ENCODE measurements at regions not wholly inside any gene's neighbourhood (a gene's known extent, or its start where the extent isn't known, plus 50 kb on each side); places are given as distances from the start of the nearest gene placed in this dataset.

DNA sequence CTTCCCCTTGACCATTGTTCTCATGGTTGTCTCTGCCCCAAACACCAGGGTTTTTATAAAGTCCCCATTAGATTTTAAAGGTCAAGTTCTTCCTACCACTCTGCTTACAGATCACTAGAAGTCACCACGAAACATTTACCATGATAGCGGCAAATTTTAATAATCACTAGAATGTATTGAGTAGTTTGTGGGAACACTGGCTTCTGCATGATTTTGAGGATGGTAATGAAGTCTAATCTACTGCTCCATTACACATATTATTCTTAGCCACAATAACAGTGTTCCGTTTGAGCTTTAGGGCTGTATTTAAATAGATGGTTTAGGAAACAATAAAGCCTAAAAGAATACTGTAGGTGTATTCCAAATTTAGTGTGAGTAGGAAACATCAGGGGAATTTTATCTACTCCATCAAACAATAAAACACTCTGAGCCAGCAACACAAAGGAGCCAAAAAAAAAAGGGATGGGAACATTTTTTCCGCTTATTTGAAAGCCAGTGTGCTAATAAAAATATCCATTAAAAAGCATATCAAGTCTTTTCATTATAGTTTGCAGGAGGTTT lies 49.7 kb downstream of the KLF12 start:
- no peak for DNase-seq

- no peak for DNase-seq
Measured at GRCh38 chr13:74082741-74083160, 51.5 kb downstream of the KLF12 start.

GRCh38 chr13:74080762-74081161 lies 53.4 kb downstream of the KLF12 start:
- no peak for DNase-seq

GRCh38 chr13:74077792-74078191 lies 56.4 kb downstream of the KLF12 start:
- no peak for DNase-seq

DNA sequence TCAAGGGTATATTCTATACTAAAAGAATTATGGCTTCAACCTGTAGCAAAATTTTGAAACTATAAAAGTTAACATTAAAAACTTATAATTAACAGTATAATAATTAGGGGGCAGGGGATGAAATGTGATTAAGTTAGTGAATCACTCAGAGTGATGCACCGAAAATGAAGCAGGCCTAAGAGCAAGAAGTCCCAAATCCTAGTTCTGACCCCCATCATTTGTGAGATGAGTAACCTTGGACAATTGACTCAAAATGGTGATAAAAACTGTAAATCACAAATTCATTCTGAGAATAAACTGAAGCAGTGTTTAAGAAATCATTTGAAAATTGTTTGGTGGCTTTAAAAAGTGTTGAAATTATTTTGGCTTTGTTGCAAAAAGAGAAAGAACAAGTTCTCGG lies 56.8 kb downstream of the KLF12 start:
- DNase-seq: no peak

GRCh38 chr13:74074723-74075122 lies 59.5 kb downstream of the KLF12 start:
- no peak for DNase-seq

GRCh38 chr13:74073274-74073673 lies 60.9 kb downstream of the KLF12 start:
- no peak for DNase-seq

- no peak for DNase-seq
Measured at GRCh38 chr13:74070513-74070912, 63.7 kb downstream of the KLF12 start.

DNA sequence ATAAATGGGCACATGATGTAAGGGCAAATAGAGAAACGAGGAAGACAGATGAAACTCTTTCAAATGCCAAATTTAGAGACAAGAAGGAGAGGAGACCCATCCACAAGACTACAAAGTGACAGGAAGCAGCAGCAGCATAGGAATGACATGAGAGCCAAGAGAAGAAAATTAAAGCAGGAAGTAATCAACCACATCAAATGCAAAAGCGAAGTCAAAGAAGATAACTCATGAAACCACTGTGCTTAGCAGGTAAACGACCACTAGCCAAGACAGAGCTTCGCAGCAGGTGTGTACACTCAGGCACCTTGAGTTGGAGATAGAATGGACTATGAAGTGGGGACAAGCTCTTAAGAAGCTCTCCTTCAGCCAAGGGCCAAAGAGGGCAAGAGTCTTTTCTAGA lies 64.1 kb downstream of the KLF12 start:
- DNase-seq: no peak

DNA sequence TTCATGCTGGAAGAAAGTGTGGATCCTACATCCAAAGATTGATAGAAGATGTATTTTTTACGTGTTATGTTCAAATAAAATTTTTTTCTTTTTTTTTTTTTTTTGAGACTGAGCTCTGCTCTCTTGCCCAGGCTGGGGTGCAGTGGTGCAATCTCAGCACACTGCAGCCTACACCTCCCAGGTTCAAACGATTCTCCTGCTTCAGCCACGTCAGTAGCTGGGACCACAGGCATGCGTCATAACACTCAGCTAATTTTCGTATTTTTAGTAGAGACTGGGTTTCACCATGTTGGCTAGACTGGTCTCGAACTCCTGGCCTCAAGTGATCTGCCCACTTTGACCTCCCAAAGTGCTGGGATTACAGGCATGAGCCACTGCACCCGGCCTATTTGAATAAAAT lies 65.7 kb downstream of the KLF12 start:
- DNase-seq: no peak

- no peak for DNase-seq
Measured at GRCh38 chr13:74067818-74068217, 66.4 kb downstream of the KLF12 start.

DNA sequence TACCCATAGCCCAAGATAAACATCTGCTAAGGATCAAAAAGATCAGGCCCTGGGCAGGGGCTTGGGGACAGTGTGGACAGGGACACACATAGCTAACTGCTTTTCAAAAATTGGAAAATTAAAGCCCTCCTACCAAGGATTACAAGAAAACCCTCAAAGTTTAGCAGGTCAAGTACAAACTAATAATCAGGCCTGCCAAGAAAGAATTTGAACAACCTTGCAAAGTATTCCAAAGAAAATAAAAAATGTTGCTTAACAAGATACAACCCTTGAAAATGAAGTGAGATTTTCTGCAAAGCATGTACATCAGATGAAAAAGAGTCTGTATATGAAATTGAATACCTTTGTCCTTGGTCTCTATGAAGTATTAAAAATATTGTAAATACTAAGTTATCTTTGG lies 67.3 kb downstream of the KLF12 start:
- no peak for DNase-seq

GRCh38 chr13:74064805-74065312 lies 69.3 kb downstream of the KLF12 start:
- no peak for DNase-seq

GRCh38 chr13:74063533-74064100 lies 70.6 kb downstream of the KLF12 start:
- DNase-seq: no peak

DNA sequence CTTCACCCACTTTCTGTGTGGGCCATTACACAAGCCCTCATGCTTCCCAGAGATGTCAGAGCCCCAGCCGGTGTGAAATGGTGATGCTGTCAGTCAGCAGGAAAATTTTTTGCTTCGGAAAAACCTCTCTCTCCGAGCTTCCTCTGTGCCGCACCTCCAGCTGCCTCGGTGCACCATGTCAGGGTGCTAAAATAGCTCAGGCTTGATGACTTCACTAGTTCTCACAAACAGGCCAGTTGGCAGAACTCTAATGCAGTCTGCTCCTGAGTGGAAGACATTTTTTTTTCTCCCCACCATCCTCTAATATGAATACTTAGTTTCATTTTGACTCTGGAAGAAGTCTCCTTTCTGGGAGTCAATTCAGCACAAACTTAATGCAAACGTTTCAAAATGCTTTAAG lies 71.3 kb downstream of the KLF12 start:
- DNase-seq: no peak

DNA sequence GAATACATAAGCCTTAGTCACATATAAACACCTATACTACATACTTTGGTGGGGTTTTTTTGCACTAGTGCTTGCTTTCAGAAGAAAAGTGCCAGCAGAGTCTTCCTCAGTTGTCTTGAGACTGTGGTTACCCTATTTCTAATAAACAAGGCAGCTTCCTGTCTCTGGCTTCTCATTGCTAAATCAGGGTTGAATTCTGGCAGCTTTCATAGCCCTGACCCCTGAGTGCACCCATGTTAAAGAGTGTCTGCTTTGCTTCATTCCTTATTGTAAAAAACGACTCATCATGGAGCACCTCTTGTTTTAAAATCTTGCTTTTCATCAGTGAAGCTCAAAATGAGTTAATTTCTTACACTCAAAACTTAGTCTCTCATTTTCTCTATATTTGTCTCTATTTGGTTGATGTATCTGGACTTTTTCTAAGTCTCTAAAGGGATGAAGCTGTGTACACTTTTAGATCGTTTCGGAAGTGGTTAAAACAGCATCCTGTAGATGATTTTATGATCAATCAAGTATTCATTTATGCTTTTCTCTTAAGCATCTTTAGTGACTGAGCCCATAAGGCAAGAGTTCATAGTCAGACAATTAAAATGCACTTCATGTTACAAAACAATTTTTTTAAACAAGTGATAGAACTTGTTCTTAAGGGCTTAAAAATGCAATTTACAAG lies 72.1 kb downstream of the KLF12 start:
- DNase-seq: no peak

DNA sequence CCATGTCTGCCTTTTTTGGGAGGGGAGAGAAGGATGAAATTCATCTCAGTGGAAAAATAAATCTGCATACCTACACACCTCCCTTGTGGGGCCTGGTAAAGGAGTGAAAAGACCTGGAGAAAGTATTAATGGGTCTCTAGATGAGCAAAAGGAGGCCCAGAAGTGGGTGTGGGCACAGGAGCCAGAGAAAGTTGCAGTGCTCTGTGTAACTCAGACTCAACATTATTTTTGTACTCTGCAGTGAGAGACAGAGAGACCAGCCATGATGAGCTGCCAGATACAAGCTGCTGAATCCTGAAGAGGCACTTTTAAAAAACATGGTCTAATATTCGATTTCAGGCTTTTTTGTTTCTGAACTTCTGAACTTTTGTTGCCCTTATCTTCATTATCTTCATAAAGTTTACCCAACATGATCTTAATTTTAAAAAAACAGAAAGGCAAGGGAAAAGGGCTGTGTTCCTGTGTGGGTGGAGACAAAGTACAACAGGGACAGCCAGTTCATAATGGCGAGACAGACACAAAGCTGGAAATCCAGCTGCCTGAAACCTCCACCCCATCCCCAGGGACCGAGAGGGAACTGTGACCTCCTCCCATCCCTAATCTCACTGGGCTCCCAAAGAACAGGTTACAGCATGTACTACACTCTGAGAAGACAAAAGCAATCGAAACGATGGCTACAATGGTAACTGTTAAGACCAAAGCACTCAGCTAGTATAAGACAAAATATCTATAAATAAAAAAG lies 77.2 kb downstream of the KLF12 start:
- no peak for DNase-seq

DNA sequence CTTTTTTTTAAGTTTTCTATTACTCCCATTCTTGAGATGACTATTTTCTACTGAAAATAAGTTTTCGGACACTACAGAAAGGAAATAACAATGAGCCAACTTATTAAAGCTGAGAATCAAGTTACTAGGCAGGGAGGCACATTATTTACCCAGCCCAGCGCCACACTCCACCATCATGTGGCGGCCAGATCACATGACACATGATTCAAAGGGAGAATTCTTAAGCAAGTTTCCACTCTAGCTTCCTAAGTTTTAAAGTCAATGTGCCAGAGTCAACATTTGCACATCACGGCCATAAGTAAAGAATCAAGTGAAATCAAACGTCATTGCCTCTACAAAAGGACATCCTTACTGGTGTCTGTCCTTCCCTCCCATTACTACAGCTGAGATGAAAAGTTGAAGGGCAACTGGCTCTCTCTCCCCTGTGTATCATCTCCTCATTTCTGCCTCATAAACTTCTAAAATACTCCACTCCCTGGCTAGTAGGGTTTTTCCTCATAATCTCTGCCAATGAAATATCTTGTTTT lies 81.7 kb downstream of the KLF12 start:
- no peak for DNase-seq

GRCh38 chr13:74048756-74049155 lies 85.4 kb downstream of the KLF12 start:
- DNase-seq: no peak

DNA sequence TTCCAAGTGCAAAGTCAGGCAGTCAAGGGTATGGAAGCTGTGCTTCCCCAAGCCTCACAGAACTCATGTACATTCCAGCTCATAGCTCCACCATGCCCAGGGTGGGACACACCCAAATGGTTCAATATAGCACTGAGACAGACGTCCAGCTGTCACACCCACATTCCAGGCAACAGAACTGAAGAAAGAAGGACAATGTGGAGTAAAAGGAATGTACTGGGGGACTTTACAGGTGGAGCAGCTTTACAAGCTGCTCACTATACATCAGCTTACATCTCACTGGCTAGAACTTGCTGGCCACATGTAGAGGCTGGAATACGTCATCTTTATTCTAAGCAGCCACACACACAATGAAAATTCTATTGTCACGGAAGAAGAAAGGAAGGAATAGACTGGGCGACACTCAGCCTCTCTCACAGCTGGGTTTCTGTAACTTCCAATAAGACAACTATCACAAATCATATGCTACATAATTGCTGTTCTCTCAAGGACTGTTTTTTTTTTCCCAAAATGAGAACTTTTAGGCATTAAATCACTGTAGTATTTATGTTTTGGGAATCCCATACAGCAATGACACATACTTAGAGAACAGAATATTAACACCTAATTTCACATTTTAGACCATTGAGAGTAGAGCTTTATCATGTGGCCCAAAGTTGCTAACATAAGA lies 86.1 kb downstream of the KLF12 start:
- DNase-seq: no peak

GRCh38 chr13:74046431-74046830 lies 87.8 kb downstream of the KLF12 start:
- no peak for DNase-seq

GRCh38 chr13:74045583-74045982 lies 88.6 kb downstream of the KLF12 start:
- no peak for DNase-seq

GRCh38 chr13:74043237-74043636 lies 91.0 kb downstream of the KLF12 start:
- DNase-seq: no peak
